Activated CD8-positive, alpha-beta memory T cell treated with anti-CD3 and anti-CD28 coated beads, Interleukin-2, amount 50 U/mL, for 24 hours (primary cell): ENCODE measurements at regions not wholly inside any gene's neighbourhood (a gene's known extent, or its start where the extent isn't known, plus 50 kb on each side); places are given as distances from the start of the nearest gene placed in this dataset.
"Not testable (repeated sequence)": the region's sequence is repeated elsewhere in the genome, so short reads cannot be mapped to it uniquely, and the experiment has no call there.

Source experiments
- DNase-seq: peaks from one replicate; pipeline ENCODE4 v3.0.0-alpha.2; 2020; ENCODE audit errors: extremely low read depth

GRCh38 chr12:107826276-107826675 is 51.8 kb downstream of the ASCL4 start:
- no peak for DNase-seq

GRCh38 chr12:107829271-107829670 is 54.8 kb downstream of the ASCL4 start:
- DNase-seq = no peak

- DNase-seq = no peak
Measured at GRCh38 chr12:107832441-107832840, 57.9 kb downstream of the ASCL4 start.

DNA sequence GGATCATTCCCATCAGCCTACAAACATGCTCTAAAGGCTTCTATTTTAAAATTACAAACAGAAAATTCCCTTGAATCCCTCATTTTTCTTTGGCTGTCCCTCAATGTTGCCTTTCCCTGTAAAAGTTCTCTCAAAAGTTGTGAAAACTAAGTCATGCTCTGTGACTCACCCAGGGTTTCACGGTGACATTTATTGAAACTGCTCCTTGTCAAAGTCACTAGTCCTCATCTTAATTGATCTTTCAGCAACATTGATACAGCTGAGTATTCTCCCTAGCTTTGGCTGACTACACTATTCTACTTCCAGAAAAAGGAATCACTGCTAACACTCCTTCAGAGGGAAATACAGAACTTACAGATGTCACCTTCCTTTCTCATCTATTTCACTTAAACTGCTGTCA is 65.7 kb downstream of the ASCL4 start:
- DNase-seq = no peak

DNA sequence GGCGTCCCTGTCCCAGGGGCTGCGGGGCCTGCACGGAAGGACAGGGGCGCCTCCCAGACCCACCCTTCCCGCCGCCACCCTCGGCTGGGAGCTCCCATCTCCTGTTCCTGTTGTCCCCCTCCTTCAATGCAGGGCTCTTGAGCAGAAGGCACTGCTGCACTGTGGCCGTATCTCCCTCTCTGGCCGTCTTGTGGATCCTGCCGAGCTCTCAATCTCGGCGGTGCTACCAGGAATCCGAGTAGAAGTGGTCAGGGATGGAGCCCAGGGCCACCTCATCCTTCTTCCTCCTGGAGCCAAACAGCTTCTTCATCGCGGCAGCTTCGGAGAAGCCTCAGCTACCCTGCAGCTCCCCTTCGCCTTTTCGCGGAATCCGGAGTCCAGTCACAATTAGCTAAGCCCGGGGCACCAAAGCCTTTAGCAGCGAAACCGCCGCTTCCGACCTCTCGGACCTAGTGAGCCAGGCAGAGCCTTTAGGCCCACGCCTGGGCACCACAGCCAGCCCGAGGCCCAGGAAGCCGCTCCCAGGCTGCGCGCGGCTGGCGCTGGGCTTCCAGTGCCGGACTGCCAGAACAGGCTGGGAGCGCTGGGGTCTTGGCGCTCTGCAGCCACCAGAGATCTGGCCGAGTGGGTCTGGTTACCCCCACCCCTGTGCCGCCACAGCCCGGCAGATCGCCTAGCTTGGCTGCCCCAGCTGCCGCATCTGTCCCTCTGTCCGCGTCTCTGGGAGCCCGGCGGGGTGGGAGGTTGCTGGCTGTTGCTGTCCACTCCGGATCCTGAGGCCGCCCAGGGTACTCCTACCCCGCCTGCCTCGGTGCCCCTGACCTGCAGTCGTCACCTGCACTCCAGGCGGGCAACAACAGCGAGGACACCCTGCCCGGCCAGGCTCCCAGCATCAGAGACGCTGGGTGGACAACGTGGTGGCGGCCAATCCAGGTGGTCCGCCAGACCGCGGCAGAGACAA is 69.1 kb downstream of the ASCL4 start:
- DNase-seq = no peak

DNA sequence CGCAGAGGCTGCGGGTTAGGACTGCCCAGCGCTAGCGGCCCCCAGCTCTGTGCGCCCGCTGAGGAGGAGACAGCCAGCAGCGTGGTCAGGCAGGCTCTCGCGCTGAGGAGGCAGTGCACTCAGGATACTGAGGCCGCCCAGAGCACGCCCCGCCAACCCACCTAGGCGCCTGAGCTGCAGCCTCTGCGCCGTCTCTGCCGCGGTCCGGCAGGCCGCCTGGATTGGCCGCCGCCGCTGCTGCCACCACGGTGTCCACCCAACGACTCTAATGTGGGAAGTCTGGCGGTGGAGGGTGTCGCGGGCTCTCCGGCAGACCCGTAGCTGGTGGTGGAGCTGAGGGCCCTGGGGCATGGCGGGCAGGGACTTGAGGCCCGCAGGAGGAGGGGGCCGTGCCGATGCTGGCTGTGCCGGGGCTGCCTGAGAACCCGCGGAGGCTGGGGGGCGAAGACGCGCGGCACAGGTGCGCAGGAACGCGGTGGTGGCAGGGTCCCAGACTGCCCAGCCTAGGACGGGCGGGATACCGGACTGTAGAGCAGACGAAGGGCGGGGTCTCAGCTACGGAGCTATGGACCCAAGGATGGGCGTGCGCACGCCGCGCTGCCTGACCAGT is 69.9 kb downstream of the ASCL4 start:
- no peak for DNase-seq

- no peak for DNase-seq
Measured at GRCh38 chr12:107845226-107845979, 70.9 kb downstream of the ASCL4 start.

DNA sequence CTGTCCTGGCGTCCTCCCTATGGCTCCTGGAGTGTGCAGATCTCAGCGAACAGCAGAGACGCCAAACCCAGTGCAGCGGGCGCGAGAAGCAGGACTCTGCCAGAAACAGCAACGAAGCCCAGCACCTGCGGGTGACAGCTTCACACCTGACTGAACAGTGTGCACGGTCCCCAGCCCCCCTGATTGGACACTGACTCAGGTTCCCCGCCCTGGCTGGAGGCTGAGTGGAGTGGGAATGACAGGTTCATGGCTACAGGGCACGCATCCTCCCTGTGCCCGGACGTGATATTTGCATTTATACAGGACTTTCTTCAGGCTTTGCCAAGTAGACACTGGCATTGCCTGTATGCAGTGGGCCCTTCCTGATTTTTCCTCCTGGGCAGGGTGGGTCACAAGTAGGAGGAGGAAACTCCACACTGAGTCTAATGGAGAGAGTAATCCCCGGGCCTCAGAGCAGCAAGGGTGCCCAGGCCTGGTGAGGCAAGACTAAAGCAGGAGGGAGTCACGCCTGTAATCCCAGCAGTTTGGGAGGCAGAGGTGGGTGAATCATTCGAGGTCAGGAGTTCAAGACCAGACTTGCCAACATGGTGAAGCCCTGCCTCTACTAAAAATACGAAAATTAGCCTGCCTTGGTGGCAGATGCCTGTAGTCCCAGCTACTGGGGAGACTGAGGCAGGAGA is 71.6 kb downstream of the ASCL4 start:
- DNase-seq = no peak

DNA sequence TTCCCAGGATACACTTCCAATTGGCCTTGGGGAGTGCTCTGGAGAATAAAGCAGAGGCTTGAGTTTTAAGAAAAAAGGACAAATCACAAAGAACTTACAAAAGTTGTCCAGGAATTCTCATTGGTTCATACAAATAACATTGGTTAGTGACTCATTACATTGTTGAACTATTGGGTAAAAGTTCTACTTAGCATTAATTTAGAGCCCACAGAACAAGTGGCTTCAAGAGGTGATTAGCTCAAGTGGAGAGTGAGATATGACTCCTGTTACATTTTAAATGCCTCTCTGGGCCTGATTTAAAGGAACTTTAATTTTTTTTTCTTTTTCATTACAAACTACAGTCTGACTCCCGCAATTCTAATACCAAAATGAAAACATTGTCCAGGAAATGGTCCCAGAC is 72.9 kb downstream of the ASCL4 start:
- DNase-seq = no peak

GRCh38 chr12:107847830-107848229 is 73.3 kb downstream of the ASCL4 start:
- no peak for DNase-seq

DNA sequence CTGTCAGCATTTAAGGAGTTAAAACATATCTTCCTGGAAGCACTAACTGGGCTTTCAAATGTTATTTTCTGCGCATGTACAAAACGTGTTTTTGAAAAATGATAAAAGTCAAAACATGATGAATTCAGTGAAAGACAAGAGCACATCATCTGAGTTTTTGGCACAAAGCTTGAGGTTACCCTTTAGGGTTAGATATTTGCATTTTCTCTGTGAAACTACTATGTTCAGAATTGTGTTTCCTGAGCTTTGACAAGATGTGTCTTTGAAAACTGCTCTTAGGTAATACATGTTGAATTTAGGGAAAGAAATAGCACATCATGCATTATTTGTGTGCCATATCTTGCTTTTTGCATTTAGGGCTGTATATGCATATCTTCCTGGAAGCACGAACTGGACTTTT is 79.0 kb downstream of the ASCL4 start:
- no peak for DNase-seq

DNA sequence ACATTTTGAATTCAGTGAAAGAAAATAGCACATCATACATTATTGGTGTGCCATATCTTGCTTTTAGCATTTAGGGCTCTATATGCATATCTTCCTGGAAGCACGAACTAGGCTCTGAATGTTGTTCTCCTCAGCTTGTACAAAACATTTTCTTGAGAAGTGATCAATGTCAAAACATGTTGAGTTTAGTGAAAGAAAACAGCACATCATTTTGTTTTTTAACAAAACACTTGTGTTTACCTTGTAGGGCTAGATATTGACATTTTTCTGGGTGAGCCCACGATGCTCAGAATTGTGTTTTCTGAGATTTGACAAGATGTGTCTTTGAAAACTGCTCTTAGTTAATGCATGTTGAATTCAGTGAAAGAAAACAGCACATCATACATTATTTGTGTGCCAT is 81.0 kb downstream of the ASCL4 start:
- DNase-seq = no peak

GRCh38 chr12:107856096-107856495 is 81.6 kb downstream of the ASCL4 start:
- DNase-seq = no peak

GRCh38 chr12:107857191-107857590 is 82.7 kb downstream of the ASCL4 start:
- DNase-seq = no peak

DNA sequence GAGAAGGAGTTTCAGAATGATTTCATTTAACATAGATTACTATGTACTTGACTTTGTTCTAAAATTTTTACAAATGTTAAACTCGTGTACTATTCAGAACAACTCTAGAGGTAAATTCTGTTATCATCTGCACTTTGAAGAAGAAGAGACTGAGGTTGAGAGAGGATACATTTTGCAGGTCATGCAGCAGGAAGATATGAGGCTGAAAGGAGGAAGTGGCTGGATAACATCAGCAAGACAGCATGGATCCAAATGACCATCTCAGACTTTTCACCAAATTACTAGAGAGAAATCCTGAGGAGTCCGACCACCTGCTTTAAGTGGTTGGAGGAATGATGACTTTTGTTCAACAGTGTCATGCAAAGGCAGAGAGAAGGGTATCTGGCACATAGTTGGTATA is 84.9 kb downstream of the ASCL4 start:
- DNase-seq = no peak

- DNase-seq = no peak
Measured at GRCh38 chr12:107864235-107864634, 89.7 kb downstream of the ASCL4 start.

DNA sequence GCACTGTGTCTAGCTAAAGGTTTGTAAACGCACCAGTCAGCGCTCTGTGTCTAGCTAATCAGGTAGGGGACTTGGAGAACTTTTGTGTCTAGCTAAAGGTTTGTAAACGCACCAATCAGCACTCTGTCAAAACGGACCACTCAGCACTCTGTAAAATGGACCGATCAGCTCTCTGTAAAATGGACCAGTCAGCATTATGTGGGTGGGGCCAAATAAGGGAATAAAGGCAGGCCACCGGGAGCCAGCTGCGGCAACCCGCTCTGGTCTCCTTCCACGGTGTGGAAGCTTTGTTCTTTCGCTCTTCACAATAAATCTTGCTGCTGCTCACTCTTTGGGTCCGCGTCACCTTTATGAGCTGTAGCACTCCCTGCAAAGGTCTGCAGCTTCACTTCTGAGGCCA is 90.2 kb downstream of the ASCL4 start:
- not testable (repeated sequence) for DNase-seq

DNA sequence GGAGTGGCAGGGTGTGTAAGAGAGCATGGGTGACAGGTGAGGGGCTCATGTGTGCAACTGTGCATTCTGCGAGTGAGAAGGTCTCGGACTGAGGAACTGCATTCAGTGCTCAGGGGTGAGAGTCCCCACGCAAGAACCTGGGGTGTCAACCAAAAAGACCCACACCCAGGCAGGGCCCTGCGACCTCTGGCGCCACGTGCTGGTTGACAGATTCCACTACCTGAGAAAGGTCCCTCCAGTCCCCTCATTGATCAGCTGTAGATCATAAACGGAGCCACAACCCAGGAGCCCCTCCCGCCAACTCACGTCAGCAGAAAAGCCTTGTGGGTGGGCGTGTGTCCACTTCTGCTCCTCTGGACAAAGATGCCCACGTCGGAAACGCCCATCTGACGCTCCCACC is 98.7 kb downstream of the ASCL4 start:
- DNase-seq = no peak

- no peak for DNase-seq
Measured at GRCh38 chr12:107875786-107876185, 101.3 kb downstream of the ASCL4 start.

DNA sequence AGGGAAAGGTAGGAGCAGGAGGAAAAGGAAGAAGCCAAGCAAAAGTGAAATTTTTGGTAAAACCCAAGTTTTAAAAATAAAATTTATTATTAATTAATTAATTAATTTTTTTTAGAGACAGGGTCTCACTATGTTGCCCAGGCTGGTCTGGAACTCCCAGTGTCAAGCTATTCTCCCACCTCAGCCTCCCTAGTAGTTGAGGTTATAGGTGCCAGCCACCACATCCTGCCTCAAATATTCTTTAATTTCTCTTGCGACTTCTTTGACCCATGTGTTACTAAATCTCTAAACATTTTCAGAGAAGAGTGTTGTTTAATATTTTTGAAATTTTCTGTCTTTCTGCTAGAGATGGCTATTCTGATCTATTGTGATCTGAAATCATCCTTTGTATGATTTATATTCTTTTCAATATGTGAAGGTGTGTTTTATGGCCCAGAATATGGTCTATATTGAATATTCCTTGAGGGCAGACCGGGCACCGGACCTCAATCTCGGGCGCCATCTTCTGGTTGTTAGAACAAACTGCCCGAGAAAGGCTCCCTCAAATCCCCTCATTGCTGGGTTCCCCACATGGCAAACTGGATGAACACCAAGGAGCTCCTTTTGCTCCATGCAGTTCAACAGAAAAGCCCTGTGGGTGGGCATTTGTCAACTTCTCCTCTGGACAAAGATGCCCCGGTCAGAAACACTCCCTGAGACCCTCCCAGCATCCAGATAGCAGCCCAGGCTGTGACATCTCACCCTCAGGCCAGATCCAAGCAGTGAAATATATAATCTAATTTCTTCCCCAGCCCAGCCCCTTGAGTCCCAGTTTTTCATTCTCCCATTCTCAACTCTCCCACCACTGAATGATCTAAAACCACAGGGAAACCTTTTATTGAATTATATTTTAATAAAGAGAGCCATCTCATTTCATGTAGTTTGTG is 110.5 kb downstream of the ASCL4 start:
- peak; percentile 2 for DNase-seq

GRCh38 chr12:107888789-107889188 is 114.3 kb downstream of the ASCL4 start:
- no peak for DNase-seq
